Common myeloid progenitor, CD34-positive (primary cell): ENCODE measurements at regions not wholly inside any gene's neighbourhood (a gene's known extent, or its start where the extent isn't known, plus 50 kb on each side); places are given as distances from the start of the nearest gene placed in this dataset.

Experiments
- CTCF ChIA-PET: fragments of 350-600 bp; sonication (Branson Sonifier 250); formaldehyde crosslinking; loops from one replicate; lab custom pipeline; 2021; ENCODE audit warnings: antibody characterized with exemption; lab: Charles Lee
- POLR2A ChIA-PET: fragments of 350-600 bp; sonication (Branson Sonifier 250); formaldehyde crosslinking; loops from one replicate; lab custom pipeline; 2021; ENCODE audit warnings: antibody characterized with exemption; lab: Charles Lee
- DNase-seq, 3 donors: peaks; one replicate each; pipeline versions ENCODE4 v3.0.0 to v3.0.0-alpha.2; 2013
- H3K27ac ChIP-seq, 2 experiments: 1 replicate in 1 of 2; 2 replicates in 1 of 2; pipeline ENCODE4 v1.7.0; 2013; ENCODE audit warnings: inconsistent platforms in 2 of 2, low read length in 2 of 2, mild to moderate bottlenecking in 2 of 2, low read depth in 1 of 2, moderate library complexity in 1 of 2; ENCODE audit not compliant: severe bottlenecking in 2 of 2, insufficient read depth in 1 of 2, poor library complexity in 1 of 2
- H3K27me3 ChIP-seq, 5 experiments: replicated peaks in 2 of 5; 1 replicate in 3 of 5; 2 replicates in 2 of 5; pipeline versions ENCODE4 v1.6.1 to v1.7.0; 2013; ENCODE audit warnings: low read length in 4 of 5, mild to moderate bottlenecking in 2 of 5, moderate library complexity in 2 of 5, inconsistent platforms in 1 of 5; ENCODE audit not compliant: insufficient read depth in 5 of 5, control insufficient read depth in 4 of 5
- H3K36me3 ChIP-seq, 4 experiments: 1 replicate in 2 of 4; 2 replicates in 2 of 4; pipeline versions ENCODE4 v1.6.1 to v1.7.0; 2013; ENCODE audit warnings: low read length in 3 of 4, control low read depth in 1 of 4, mild to moderate bottlenecking in 1 of 4; ENCODE audit not compliant: control insufficient read depth in 4 of 4, insufficient read depth in 4 of 4
- H3K4me1 ChIP-seq, 4 experiments: 1 replicate in 3 of 4; 2 replicates in 1 of 4; pipeline versions ENCODE4 v1.6.1 to v1.7.1; 2013; ENCODE audit warnings: low read length in 3 of 4, mild to moderate bottlenecking in 3 of 4, control low read depth in 1 of 4, inconsistent platforms in 1 of 4, moderate library complexity in 1 of 4; ENCODE audit not compliant: control insufficient read depth in 4 of 4, insufficient read depth in 4 of 4; ENCODE audit errors: control extremely low read depth in 1 of 4
- H3K4me3 ChIP-seq, 7 experiments: 1 replicate in 4 of 7; 2 replicates in 3 of 7; pipeline versions ENCODE4 v1.5.1 to v1.7.0; 2013; ENCODE audit warnings: mild to moderate bottlenecking in 7 of 7, low read length in 6 of 7, moderate library complexity in 6 of 7, inconsistent platforms in 2 of 7, low read depth in 2 of 7, control low read depth in 1 of 7; ENCODE audit not compliant: insufficient read depth in 4 of 7, control insufficient read depth in 1 of 7; ENCODE audit errors: extremely low read depth in 1 of 7
- H3K9me3 ChIP-seq, 5 experiments: 1 replicate in 4 of 5; 2 replicates in 1 of 5; pipeline versions ENCODE4 v1.6.1 to v1.7.1; 2013; ENCODE audit warnings: low read length in 4 of 5, mild to moderate bottlenecking in 2 of 5, inconsistent platforms in 1 of 5, low read depth in 1 of 5, moderate library complexity in 1 of 5; ENCODE audit not compliant: control insufficient read depth in 4 of 5, insufficient read depth in 2 of 5; ENCODE audit errors: control extremely low read depth in 1 of 5
- WGBS: methylation state at CpG from one replicate; pipeline ENCODE4 v1.1.5; 2013; ENCODE audit not compliant: insufficient coverage; 5-methylcytosine and 5-hydroxymethylcytosine counted together

DNA sequence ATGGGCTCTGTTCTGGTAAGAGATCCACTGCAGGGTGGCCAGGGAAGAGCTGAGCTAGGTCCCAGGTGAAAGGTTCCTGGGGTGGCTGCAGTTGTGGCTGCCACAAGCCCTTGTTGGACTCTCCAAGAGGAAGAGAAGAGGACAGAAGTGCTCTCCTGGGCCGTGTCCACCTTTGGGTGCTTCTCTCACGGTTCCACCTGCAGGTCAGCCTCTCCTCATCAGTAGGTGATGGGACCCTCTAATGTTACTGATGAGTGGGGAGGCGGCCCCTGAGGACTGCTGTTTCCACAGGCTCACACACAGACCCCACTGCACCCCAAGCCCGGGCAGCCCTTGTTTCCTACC is 804.9 kb downstream of the BRD1 start:
- no peak for DNase-seq
- CTCF ChIA-PET = no interaction called here
- H3K4me3 ChIP-seq = no peak overlapping the region
- no peak overlapping the region for H3K27ac ChIP-seq
- H3K4me1 ChIP-seq = no peaks in the 10 kb centered on the region
- no peaks in the 10 kb centered on the region for H3K36me3 ChIP-seq
- H3K27me3 ChIP-seq = peaks cover 0 to 12% (median 0%) of the 10 kb centered on the region in 5 experiments
- POLR2A ChIA-PET = no interaction called here
- 73% methylated on average over 3 of the region's 4 CpGs for WGBS
- no peaks in the 10 kb centered on the region for H3K9me3 ChIP-seq

DNA sequence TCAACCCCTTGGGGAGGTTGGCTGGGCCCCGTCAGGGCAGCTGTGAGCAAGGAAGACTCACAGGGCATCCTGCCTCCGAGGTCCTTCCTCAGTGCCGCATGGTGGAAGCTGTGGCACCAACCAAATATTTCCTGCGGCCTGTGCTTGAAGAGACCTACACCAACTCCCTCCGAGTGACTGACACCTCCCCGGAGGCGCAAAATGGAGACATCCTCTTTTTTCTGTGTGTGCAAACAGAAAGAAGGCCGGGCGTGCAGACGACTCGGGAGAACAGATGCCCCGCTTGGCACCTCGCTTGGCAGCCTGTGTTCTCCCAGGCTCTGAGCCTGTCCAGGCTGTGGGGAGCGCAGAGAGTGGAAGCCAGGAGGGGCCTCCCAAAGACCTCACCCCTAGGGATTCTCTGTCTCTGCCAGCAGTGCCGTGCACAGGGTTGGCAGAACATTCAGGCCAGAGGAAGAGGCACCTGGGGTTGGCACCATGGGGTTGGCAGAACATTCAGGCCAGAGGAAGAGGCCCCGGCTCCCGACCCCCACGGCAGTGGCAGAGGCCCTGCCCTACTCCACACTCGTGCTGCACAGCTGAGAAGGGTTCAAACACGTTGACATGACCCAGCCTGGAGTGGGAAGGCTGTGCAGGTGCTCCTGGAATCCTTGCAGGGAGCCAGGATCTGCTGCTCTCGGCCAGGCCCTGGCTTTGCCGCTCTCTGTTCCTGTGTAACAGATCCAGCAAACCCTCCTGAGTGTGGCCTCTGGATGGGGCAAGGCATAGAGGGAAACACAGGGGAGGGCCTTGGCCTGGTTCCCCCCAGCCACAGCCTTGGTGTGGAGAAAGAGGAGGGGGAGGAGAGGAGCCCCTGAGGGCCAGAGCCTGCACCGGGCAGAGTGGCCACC is 805.5 kb downstream of the BRD1 start:
- POLR2A ChIA-PET = no interaction called here
- Histone ChIP-seq H3K4me3 (no peak overlapping the region), H3K27me3 (peaks cover 0 to 6% (median 0%) of the 10 kb centered on the region in 5 experiments), H3K27ac (no peak overlapping the region), H3K4me1 (no peaks in the 10 kb centered on the region), H3K9me3 (no peaks in the 10 kb centered on the region), H3K36me3 (no peaks in the 10 kb centered on the region)
- DNase-seq = no peak
- CTCF ChIA-PET = no interaction called here
- 90% methylated on average over 17 of the region's 23 CpGs for WGBS

DNA sequence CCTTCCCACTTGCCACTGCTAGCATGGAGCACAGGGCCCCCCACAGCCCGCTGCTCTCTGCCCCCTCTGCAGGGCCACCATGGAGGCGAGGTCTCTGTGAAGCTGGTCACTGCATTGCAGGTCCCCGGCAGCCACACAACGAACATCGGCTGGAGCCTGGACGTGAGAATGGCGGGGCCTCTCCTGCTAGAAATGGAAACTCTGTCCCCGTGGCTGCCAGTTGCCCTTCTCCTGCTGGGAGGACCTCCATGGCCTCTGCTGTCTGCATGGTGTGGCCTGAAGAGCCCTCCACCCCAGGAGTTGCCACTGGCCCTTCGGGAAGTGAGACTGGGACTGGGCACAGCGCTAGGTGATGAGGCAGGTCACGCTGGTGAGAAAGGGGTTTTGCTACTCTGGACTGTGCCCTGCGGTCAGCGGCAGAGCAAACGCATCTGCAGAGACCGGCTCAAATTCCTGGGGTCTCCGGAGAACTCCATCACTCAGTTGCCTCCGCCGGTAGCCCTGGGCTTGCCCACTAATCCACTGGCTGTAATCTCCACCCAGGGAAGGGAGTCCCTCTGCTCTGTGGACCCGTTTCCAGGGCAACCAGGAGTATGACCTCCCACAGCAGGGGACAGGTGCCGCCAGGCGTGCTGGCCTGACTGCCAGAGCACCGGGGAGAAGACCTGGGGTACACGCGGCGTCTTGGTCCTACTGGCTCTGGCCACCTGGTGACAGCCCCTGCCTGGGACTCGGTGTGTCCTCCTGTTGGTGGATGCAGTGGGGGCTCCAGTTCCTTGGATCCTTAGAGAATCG is 806.3 kb downstream of the BRD1 start:
- H3K27ac ChIP-seq = no peak overlapping the region
- H3K36me3 ChIP-seq = no peaks in the 10 kb centered on the region
- H3K4me1 ChIP-seq = no peaks in the 10 kb centered on the region
- 93% methylated on average over 26 of the region's 27 CpGs for WGBS
- H3K9me3 ChIP-seq = no peaks in the 10 kb centered on the region
- no peak overlapping the region for H3K4me3 ChIP-seq
- peaks cover 0 to 3% (median 0%) of the 10 kb centered on the region in 5 experiments for H3K27me3 ChIP-seq
- ChIA-PET CTCF (no interaction called here), POLR2A (no interaction called here)
- no peak for DNase-seq

DNA sequence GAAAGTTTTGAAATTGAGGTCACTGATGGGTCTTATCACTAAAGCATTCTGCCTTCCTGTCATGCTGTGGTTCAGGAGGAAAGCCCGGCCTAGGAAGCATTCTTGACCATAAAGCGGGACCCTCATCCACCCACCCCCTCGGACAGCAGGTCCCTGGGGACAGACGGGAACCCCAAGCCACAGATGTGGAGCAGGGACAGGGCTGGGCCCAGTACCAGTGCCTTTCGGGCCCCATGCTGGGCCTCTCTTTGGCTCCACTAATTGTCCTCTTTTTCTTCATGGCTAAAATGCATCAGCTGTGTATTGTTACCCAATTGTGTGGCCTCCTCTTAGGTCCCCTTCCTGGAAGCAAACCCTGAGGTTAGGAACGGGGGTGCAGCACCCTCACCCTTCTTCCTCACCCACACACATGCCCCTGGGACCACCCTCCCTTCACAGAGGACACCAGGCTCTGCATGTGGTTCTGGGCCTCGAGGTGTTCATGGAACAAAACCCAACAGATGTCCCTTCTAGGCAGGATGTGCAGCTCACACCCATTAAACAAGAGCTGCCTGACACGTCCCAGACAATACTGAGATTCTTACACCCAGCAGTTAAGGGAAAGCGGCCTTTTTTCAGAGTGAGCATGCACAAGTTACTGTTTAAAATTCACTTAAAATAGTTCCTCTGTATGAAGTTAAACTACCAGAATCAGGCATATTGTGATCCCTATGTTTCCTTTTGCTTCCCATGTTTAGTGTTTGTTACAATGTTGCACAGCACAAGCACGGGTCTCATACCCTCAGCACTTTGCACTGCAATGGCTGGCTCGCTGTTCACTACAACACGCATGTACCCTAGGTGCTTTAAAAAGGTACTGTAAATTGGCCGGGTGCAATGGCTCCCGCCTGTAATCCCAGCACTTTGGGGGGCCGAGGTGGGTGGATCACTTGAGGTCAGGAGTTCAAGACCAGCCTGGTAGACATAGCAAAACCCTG is 807.6 kb downstream of the BRD1 start:
- Histone ChIP-seq H3K27ac (no peak overlapping the region), H3K27me3 (peaks cover 0 to 3% (median 0%) of the 10 kb centered on the region in 5 experiments), H3K4me1 (no peaks in the 10 kb centered on the region), H3K9me3 (no peaks in the 10 kb centered on the region), H3K36me3 (no peaks in the 10 kb centered on the region), H3K4me3 (no peak overlapping the region)
- 81% methylated on average over 11 of the region's 15 CpGs for WGBS
- DNase-seq = no peak
- CTCF ChIA-PET = no interaction called here
- POLR2A ChIA-PET = no interaction called here

DNA sequence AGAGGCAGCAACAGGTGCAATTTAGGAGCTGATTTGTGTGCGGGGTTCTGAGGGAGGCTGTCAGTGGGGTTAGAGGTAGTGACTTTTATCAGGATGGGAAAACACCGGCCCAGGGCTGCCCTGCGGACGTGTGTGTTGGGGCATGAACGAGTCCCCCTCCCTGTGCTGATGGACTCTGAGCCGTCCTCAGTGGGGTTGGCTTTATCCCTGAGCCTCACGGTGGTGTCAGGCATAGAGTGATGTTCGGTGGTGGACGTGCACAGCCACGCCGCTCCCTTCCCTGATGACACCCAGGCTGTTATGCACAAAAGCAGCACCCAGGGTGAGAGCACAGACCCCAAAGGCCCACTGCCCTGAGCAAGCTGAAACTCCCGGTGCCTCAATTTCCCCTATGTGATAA is 809.1 kb downstream of the BRD1 start:
- peaks cover 0 to 3% (median 0%) of the 10 kb centered on the region in 5 experiments for H3K27me3 ChIP-seq
- ChIA-PET POLR2A (no interaction called here), CTCF (no interaction called here)
- H3K27ac ChIP-seq = no peak overlapping the region
- no peaks in the 10 kb centered on the region for H3K4me1 ChIP-seq
- 98% methylated on average over 12 of the region's 12 CpGs for WGBS
- H3K4me3 ChIP-seq = no peak overlapping the region
- DNase-seq = no peak
- no peaks in the 10 kb centered on the region for H3K36me3 ChIP-seq
- H3K9me3 ChIP-seq = no peaks in the 10 kb centered on the region

GRCh38 chr22:49017482-49018329 is 810.0 kb downstream of the BRD1 start:
- no peaks in the 10 kb centered on the region for H3K9me3 ChIP-seq
- CTCF ChIA-PET = no interaction called here
- WGBS = 96% methylated on average over 11 of the region's 21 CpGs
- no peaks in the 10 kb centered on the region for H3K36me3 ChIP-seq
- H3K4me1 ChIP-seq = no peaks in the 10 kb centered on the region
- H3K27me3 ChIP-seq = peaks cover 0 to 3% (median 0%) of the 10 kb centered on the region in 5 experiments
- H3K27ac ChIP-seq = no peak overlapping the region
- POLR2A ChIA-PET = no interaction called here
- H3K4me3 ChIP-seq = no peak overlapping the region
- DNase-seq = no peak
